Stomach (tissue), 8 donors: ENCODE measurements at regions not wholly inside any gene's neighbourhood (a gene's known extent, or its start where the extent isn't known, plus 50 kb on each side); places are given as distances from the start of the nearest gene placed in this dataset.

Source experiments
- DNase-seq, 2 donors: peaks; one replicate each; pipeline versions ENCODE4 v3.0.0 to v3.0.0-alpha.2; 2013 to 2019
- H3K27ac ChIP-seq, 5 donors: fragments of 200-600 bp in 4 of 5; sonication (generic) in 4 of 5; one replicate each; pipeline ENCODE4 v1.5.1; 2013 to 2019; ENCODE audit warnings: mild to moderate bottlenecking in 1 of 5, moderate library complexity in 1 of 5
- H3K27me3 ChIP-seq, 3 donors: fragments of 200-600 bp; sonication (generic); one replicate each; pipeline ENCODE4 v1.5.1; 2017 to 2019; ENCODE audit warnings: mixed run types in 1 of 3
- H3K36me3 ChIP-seq, 4 donors: fragments of 200-600 bp; sonication (generic); 1 replicate in 3 of 4; 2 replicates in 1 of 4; pipeline ENCODE4 v1.5.1; 2016 to 2019
- H3K4me1 ChIP-seq, 4 donors: fragments of 200-600 bp; sonication (generic); one replicate each; pipeline ENCODE4 v1.5.1; 2016 to 2019
- H3K4me3 ChIP-seq, 4 donors: fragments of 200-600 bp; sonication (generic) in 3 of 4; one replicate each; pipeline ENCODE4 v1.5.1; 2016 to 2019; ENCODE audit warnings: mild to moderate bottlenecking in 1 of 4
- H3K9me3 ChIP-seq, 4 donors: fragments of 200-600 bp; sonication (generic); one replicate each; pipeline ENCODE4 v1.5.1; 2016 to 2019
- CTCF ChIP-seq, 7 experiments: fragments of 450-650 bp in 4 of 7; fragments of 200-600 bp in 3 of 7; sonication (generic) in 3 of 7; IDR thresholded peaks; one replicate each; pipeline ENCODE4 v1.5.1; 2016 to 2019; ENCODE audit warnings: antibody characterized with exemption in 7 of 7, control low read depth in 2 of 7, mild to moderate bottlenecking in 1 of 7
- EP300 ChIP-seq: sonication (generic); formaldehyde crosslinking; IDR thresholded peaks from one replicate; pipeline ENCODE4 v1.6.1; 2017; ENCODE audit warnings: antibody characterized with exemption
- POLR2A ChIP-seq, 4 donors: fragments of 450-650 bp; IDR thresholded peaks; one replicate each; pipeline ENCODE4 v1.6.1; 2016; ENCODE audit warnings: antibody characterized with exemption in 4 of 4, control low read depth in 2 of 4, mild to moderate bottlenecking in 1 of 4, moderate library complexity in 1 of 4
- POLR2AphosphoS5 ChIP-seq, 3 donors: sonication (generic); formaldehyde crosslinking; IDR thresholded peaks; one replicate each; pipeline ENCODE4 v1.6.1; 2016; ENCODE audit warnings: antibody characterized with exemption in 3 of 3
- WGBS, 5 donors: extraction: QIAGEN DNeasy Blood & Tissue Kit in 3 of 5; methylation state at CpG; one replicate each; pipeline versions ENCODE4 v1.1.5 to v1.1.7; 2013 to 2018; 5-methylcytosine and 5-hydroxymethylcytosine counted together
- intact Hi-C: fragments of 100-400 bp; cut with DNase I; formaldehyde crosslinking; loops from one replicate; pipeline ENCODE4 v1.15.1; 2023; ENCODE audit warnings: low total_unique reads
- donor health status: healthy with polysubstance abuse.
- donor health status: Bipolar disorder and iron deficiency.
- donor health status: healthy.

- Histone ChIP-seq H3K4me3 (no peak overlapping the region), H3K9me3 (no peaks in the 10 kb centered on the region), H3K36me3 (no peaks in the 10 kb centered on the region), H3K27me3 (no peaks in the 10 kb centered on the region), H3K4me1 (peaks cover 0 to 3% (median 0%) of the 10 kb centered on the region in 4 donors), H3K27ac (no peak overlapping the region)
- DNase-seq = no peak
- 79 to 88% (median 84%) methylated on average over 4 of the region's 4 CpGs for whole genome bisulfite sequencing, 5 donors
- TF ChIP-seq EP300 (no peak), POLR2AphosphoS5 (IDR thresholded peaks at IDR 0.05) (no peak), CTCF (IDR thresholded peaks at IDR 0.05) (no peak), POLR2A (IDR thresholded peaks at IDR 0.05) (no peak)
- intact Hi-C loops = no loop called here
These were observed 272.9 kb upstream of the FIGN start for GRCh38 chr2:164008752-164009151.

- H3K27me3 ChIP-seq = no peaks in the 10 kb centered on the region
- no peak for TF ChIP-seq POLR2A (IDR thresholded peaks at IDR 0.05)
- no peak for TF ChIP-seq CTCF (IDR thresholded peaks at IDR 0.05)
- no peak for TF ChIP-seq POLR2AphosphoS5 (IDR thresholded peaks at IDR 0.05)
- TF ChIP-seq EP300 = no peak
- H3K4me3 ChIP-seq = no peak overlapping the region
- no peaks in the 10 kb centered on the region for H3K9me3 ChIP-seq
- H3K27ac ChIP-seq = no peak overlapping the region
- DNase-seq = no peak
- no peaks in the 10 kb centered on the region for H3K36me3 ChIP-seq
- WGBS, 5 donors = 61 to 83% (median 74%) methylated on average over 2 of the region's 2 CpGs
- intact Hi-C loops = no loop called here
- H3K4me1 ChIP-seq = peaks cover 0 to 3% (median 0%) of the 10 kb centered on the region in 4 donors
These were observed 270.9 kb upstream of the FIGN start for GRCh38 chr2:164006704-164007103.

- 65 to 91% (median 86%) methylated on average over 2 of the region's 2 CpGs for WGBS, 5 donors
- intact Hi-C loops = no loop called here
- TF ChIP-seq POLR2A (IDR thresholded peaks at IDR 0.05) (no peak), CTCF (IDR thresholded peaks at IDR 0.05) (no peak), EP300 (no peak)
- H3K36me3 ChIP-seq = no peaks in the 10 kb centered on the region
- no peak overlapping the region for H3K27ac ChIP-seq
- no peaks in the 10 kb centered on the region for H3K4me1 ChIP-seq
- no peak for DNase-seq
- no peak overlapping the region for H3K4me3 ChIP-seq
- H3K9me3 ChIP-seq = no peaks in the 10 kb centered on the region
- H3K27me3 ChIP-seq = no peaks in the 10 kb centered on the region
These were observed 264.4 kb upstream of the FIGN start for GRCh38 chr2:164000176-164000575.

GRCh38 chr2:163997466-163997865, 261.7 kb upstream of the FIGN start:
- no peak overlapping the region for H3K27ac ChIP-seq
- WGBS, 5 donors = 20 to 44% (median 28%) methylated on average over 4 of the region's 4 CpGs
- intact Hi-C loops = no loop called here

More at GRCh38 chr2:163997466-163997865, 261.7 kb upstream of the FIGN start:
- TF ChIP-seq EP300 (no peak), POLR2A (IDR thresholded peaks at IDR 0.05) (no peak), POLR2AphosphoS5 (IDR thresholded peaks at IDR 0.05) (no peak), CTCF (IDR thresholded peaks at IDR 0.05) (no peak)
- Histone ChIP-seq H3K4me1 (no peaks in the 10 kb centered on the region), H3K4me3 (no peak overlapping the region), H3K9me3 (no peaks in the 10 kb centered on the region), H3K36me3 (no peaks in the 10 kb centered on the region), H3K27me3 (no peaks in the 10 kb centered on the region)
- no peak for DNase-seq
